Activated CD4-positive, alpha-beta memory T cell treated with anti-CD3 and anti-CD28 coated beads, Interleukin-2, amount 10 ng/mL, durations not matched to agents 7 days and 5 days (primary cell): ENCODE measurements at regions not wholly inside any gene's neighbourhood (a gene's known extent, or its start where the extent isn't known, plus 50 kb on each side); places are given as distances from the start of the nearest gene placed in this dataset.
"Not testable (repeated sequence)": the region's sequence is repeated elsewhere in the genome, so short reads cannot be mapped to it uniquely, and the experiment has no call there.

Source experiments
- CTCF ChIA-PET: fragments of 350-600 bp; sonication (Branson Sonifier 250); formaldehyde crosslinking; loops from one replicate; lab custom pipeline; 2021; ENCODE audit warnings: antibody characterized with exemption, inconsistent platforms; lab: Charles Lee
- POLR2A ChIA-PET: fragments of 350-600 bp; sonication (Branson Sonifier 250); formaldehyde crosslinking; loops from one replicate; lab custom pipeline; 2021; ENCODE audit warnings: antibody characterized with exemption; lab: Charles Lee
- DNase-seq: peaks from one replicate; pipeline ENCODE4 v3.0.0-alpha.2; 2020
- H3K27ac Mint-ChIP-seq: one replicate; pipeline ENCODE4 v1.8.0; 2021; ENCODE audit warnings: mild to moderate bottlenecking, mixed read lengths
- H3K27me3 Mint-ChIP-seq: one replicate; pipeline ENCODE4 v1.8.0; 2021; ENCODE audit warnings: mixed read lengths
- H3K36me3 Mint-ChIP-seq: one replicate; pipeline ENCODE4 v1.8.0; 2021; ENCODE audit warnings: low read depth, mixed read lengths
- H3K4me1 Mint-ChIP-seq: one replicate; pipeline ENCODE4 v1.8.0; 2021; ENCODE audit warnings: mixed read lengths
- H3K4me3 Mint-ChIP-seq: one replicate; pipeline ENCODE4 v1.8.0; 2021; ENCODE audit warnings: mild to moderate bottlenecking, mixed read lengths
- H3K9me3 Mint-ChIP-seq: one replicate; pipeline ENCODE4 v1.8.0; 2021; ENCODE audit warnings: mixed read lengths

DNA sequence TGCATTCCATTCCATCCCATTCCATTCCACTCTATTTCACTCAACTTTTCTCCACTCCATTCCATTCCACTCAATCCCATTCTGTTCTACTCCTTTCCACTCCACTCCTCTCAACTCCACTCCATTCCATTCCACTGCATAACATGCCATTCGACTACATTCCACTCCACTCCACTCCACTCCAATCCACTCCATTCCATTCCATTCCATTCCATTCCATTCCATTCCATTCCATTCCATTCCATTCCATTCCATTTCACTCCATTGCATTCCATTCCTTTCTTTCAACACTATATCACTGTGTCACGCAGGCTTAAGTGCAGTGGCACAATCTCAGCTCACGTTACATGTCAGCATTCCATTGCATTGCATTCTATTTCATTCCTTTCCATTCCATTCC is 1430.4 kb downstream of the TSPY10 start:
- CTCF ChIA-PET, H3K4me1 Mint-ChIP-seq, DNase-seq, H3K27me3 Mint-ChIP-seq, H3K27ac Mint-ChIP-seq, POLR2A ChIA-PET, H3K4me3 Mint-ChIP-seq: not testable (repeated sequence)
- H3K36me3 Mint-ChIP-seq, result peaks cover 31% of the 10 kb centered on the region
- H3K9me3 Mint-ChIP-seq, result peaks cover 72% of the 10 kb centered on the region

DNA sequence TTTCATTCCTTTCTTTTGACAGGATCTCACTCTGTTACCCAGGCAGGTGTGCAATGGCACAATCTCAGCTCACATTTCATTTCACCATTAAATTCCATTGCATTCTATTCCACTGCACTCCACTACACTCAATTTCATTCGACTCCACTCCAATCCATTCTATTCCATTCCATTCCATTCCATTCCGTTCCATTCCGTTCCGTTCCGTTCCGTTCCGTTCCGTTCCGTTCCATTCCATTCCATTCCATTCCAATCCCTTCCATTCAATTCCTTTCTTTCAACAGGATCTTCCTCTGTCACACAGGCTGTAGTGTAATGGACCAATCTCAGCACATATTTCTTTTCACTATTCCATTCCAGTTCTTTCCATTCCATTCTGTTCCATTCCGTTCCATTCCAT is 1445.7 kb downstream of the TSPY10 start:
- Mint-ChIP-seq H3K27me3 (no peaks in the 10 kb centered on the region), H3K36me3 (peaks cover 31% of the 10 kb centered on the region), H3K27ac (no peak overlapping the region), H3K4me1 (no peaks in the 10 kb centered on the region), H3K4me3 (no peak overlapping the region), H3K9me3 (peaks cover 74% of the 10 kb centered on the region)
- POLR2A ChIA-PET, result no interaction called here
- CTCF ChIA-PET, result no interaction called here
- no peak for DNase-seq

DNA sequence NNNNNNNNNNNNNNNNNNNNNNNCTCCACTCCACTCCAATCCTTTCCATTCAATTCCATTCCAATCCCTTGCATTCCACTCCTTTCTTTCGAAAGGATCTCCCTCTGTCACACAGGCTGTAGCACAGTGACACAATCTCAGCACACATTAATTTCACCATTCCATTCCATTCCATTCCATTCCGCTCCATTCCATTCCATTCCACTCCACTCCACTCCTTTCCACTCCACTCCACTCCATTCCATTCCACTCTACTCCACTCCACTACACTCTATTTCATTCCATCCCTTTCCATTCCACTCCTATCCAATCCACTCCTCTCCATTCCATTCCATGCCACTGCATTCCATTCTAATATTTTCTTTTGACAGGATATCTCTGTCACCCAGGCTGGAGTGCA is 1459.0 kb downstream of the TSPY10 start:
- Mint-ChIP-seq H3K9me3 (peaks cover 94% of the 10 kb centered on the region), H3K36me3 (peaks cover 38% of the 10 kb centered on the region), H3K27ac (no peak overlapping the region), H3K4me3 (no peak overlapping the region), H3K27me3 (no peaks in the 10 kb centered on the region), H3K4me1 (no peaks in the 10 kb centered on the region)
- ChIA-PET POLR2A (no interaction called here), CTCF (no interaction called here)
- no peak for DNase-seq

DNA sequence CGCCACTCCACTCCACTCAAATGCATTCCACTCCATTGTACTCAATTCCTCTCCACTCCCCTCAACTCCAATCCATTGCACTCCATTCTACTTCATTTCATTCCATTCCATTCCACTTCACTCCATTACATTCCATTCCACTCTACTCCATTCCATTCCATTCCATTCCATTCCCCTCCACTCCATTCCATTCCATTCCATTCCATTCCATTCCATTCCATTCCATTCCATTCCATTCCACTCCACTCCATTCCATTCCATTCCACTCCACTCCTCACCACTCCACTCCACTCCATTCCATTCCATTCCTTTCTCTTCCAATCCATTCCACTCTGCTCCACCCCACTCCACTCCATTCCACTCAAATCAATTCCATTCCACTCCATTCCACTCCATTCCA is 1459.9 kb downstream of the TSPY10 start:
- no peaks in the 10 kb centered on the region for H3K27me3 Mint-ChIP-seq
- no peak for DNase-seq
- H3K4me1 Mint-ChIP-seq, result no peaks in the 10 kb centered on the region
- ChIA-PET POLR2A (no interaction called here), CTCF (no interaction called here)
- peaks cover 37% of the 10 kb centered on the region for H3K36me3 Mint-ChIP-seq
- no peak overlapping the region for H3K4me3 Mint-ChIP-seq
- H3K27ac Mint-ChIP-seq, result no peak overlapping the region
- peaks cover 92% of the 10 kb centered on the region for H3K9me3 Mint-ChIP-seq

DNA sequence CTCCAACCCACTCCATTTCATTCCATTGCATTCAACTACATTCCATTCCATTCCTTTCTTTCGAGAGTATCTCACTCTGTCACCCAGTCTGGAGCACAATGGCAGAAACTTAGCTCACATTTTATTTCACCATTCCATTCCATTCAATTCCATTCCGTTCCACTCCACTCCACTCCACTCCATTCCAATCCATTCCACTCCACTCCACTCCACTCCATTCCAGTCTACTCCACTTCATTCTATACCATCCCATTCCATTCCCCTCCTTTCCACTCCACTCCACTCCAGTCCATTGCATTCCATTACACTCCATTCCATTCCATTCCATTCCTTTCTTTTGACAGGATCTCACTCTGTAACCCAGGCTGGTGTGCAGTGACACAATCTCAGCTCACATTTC is 1466.3 kb downstream of the TSPY10 start:
- Mint-ChIP-seq H3K9me3 (peaks cover 78% of the 10 kb centered on the region), H3K27me3 (no peaks in the 10 kb centered on the region), H3K4me3 (no peak overlapping the region), H3K27ac (no peak overlapping the region), H3K36me3 (peaks cover 32% of the 10 kb centered on the region), H3K4me1 (no peaks in the 10 kb centered on the region)
- DNase-seq, result no peak
- ChIA-PET POLR2A (no interaction called here), CTCF (no interaction called here)

DNA sequence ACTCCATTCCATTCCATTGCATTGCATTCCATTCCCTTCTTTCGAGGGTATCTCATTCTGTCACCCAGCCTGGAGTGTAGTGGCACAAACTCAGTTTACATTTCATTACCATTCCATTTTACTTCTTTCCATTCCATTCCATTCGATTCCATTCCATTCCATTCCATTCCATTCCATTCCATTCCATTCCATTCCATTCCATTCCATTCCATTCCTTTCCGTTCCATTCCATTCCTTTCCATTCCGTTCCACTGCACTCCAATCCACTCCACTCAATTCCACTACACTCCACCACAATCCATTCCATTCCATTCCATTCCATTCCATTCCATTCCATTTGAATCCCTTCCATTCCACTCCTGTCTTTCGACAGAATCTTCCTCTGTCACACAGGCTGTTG is 1472.0 kb downstream of the TSPY10 start:
- DNase-seq, CTCF ChIA-PET, H3K4me1 Mint-ChIP-seq, POLR2A ChIA-PET, H3K27me3 Mint-ChIP-seq, H3K4me3 Mint-ChIP-seq, H3K27ac Mint-ChIP-seq: not testable (repeated sequence)
- H3K36me3 Mint-ChIP-seq, result peaks cover 14% of the 10 kb centered on the region
- peaks cover 60% of the 10 kb centered on the region for H3K9me3 Mint-ChIP-seq

DNA sequence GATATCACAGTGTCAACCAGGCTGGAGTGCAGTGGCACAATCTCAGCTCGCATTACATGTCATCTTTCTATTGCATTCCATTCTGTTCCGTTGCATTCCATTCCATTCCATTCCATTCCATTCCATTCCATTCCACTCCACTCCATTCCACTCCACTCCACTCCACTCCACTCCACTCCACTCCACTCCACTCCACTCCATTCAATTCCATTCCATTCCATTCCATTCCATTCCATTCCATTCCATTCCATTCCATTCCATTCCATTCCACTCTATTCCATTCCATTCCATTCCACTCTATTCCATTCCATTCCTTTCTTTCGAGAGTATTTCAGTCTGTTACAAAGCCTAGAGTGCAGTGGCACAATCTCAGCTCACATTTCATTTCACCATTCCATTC is 1486.5 kb downstream of the TSPY10 start:
- H3K27me3 Mint-ChIP-seq, result not testable (repeated sequence)

DNA sequence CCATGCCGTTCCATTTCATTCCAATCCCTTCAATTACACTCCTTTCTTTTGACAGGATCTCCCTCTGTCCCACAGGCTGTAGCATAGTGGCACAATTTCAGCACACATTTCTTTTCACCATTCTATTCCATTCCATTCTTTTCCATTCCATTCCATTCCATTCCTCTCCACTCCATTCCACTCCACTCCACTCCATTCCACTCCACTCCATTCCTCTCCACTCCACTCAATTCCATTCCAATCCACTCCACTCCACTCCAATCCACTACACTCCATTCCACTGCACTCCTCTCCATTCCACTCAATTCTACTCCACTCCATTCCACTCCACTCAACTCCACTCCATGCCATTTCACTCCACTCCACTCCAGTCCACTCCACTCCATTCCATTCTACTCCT is 1495.1 kb downstream of the TSPY10 start:
- ChIA-PET CTCF (no interaction called here), POLR2A (no interaction called here)
- no peak for DNase-seq
- no peaks in the 10 kb centered on the region for H3K4me1 Mint-ChIP-seq
- H3K4me3 Mint-ChIP-seq, result no peak overlapping the region
- H3K27ac Mint-ChIP-seq, result no peak overlapping the region
- H3K36me3 Mint-ChIP-seq, result peaks cover 38% of the 10 kb centered on the region
- peaks cover 84% of the 10 kb centered on the region for H3K9me3 Mint-ChIP-seq
- H3K27me3 Mint-ChIP-seq, result no peaks in the 10 kb centered on the region

More for the DNA sequence above, 1486.5 kb downstream of the TSPY10 start:
- H3K27ac Mint-ChIP-seq, DNase-seq, H3K4me1 Mint-ChIP-seq, POLR2A ChIA-PET, H3K4me3 Mint-ChIP-seq, CTCF ChIA-PET: not testable (repeated sequence)
- peaks cover 27% of the 10 kb centered on the region for H3K36me3 Mint-ChIP-seq
- peaks cover 79% of the 10 kb centered on the region for H3K9me3 Mint-ChIP-seq

DNA sequence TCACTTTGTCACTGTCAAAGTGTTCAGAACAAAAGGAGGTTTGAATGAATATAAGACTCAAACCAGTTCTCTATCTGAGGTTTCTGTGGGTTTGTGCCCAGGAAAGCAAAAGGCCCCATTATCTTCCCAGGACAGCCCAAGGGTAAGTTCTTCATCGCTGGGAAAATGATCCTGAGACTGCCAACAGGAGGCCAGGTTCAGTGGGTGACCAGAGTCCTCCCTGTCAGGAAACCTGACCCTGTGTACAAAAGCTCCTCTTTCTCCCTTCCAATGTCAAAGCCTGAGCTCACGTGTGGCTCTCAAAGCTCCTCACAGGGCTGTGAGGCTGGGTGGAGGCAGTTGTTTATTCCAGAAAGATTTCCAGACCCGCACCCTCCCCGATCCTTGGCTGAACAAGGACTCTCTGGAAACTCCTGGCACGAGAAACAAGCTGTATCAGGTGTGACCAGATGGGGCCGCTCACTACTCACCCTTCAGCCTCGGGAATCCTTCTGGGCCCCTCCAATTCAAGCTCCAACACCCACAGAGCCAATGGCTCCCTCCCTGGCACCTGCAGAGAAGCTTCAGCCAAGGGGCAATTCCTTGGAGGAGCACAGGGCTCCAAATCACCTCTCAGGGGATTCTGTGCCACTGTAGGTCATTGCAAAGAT is 1516.7 kb downstream of the TSPY10 start:
- POLR2A ChIA-PET, result no interaction called here
- Mint-ChIP-seq H3K27ac (no peak overlapping the region), H3K27me3 (no peaks in the 10 kb centered on the region), H3K9me3 (peaks cover 27% of the 10 kb centered on the region), H3K36me3 (peaks cover 2% of the 10 kb centered on the region), H3K4me1 (no peaks in the 10 kb centered on the region), H3K4me3 (no peak overlapping the region)
- DNase-seq, result no peak
- CTCF ChIA-PET, result no interaction called here

DNA sequence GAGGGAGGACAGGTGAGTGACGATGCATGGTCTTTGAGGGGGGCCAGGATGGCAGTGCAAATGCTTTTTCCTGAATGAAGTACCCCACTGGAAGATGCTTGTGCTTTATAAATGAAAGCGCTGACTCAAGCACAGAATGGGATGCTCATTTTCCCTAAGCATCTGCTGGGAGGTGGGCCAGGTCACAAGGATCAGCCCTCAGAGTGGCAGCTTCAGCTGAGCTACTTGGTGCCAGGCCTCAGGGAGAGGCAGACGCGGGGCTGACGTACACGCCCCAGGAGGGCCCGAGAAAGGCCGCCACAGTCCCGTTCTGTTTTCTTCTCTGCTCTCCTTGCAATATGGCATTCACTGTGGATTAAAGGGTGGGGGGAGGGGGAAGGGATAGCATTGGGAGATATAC is 1535.8 kb downstream of the TSPY10 start:
- H3K27ac Mint-ChIP-seq, result no peak overlapping the region
- no peak for DNase-seq
- H3K9me3 Mint-ChIP-seq, result peaks cover 6% of the 10 kb centered on the region
- H3K36me3 Mint-ChIP-seq, result no peaks in the 10 kb centered on the region
- POLR2A ChIA-PET, result no interaction called here
- CTCF ChIA-PET, result no interaction called here
- H3K27me3 Mint-ChIP-seq, result no peaks in the 10 kb centered on the region
- no peaks in the 10 kb centered on the region for H3K4me1 Mint-ChIP-seq
- no peak overlapping the region for H3K4me3 Mint-ChIP-seq

DNA sequence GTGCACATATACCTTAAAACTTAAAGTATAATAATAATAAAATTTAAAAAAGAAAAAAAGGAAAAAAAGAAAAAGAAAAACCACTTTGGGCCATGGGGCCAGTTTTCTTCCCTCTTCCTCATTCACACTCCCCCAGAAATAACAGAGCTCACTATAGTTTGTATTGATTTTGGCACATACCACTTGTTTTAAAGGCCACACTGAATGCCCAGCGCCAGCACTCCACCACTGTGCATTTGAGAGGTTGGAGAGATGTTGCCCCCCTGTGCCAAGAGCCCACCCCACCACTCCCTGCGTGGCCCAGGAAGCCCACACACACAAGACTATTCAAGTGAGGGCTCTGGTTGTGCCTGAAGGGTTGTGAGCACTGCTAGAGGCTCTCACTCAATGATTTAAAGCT is 1536.3 kb downstream of the TSPY10 start:
- no peaks in the 10 kb centered on the region for H3K36me3 Mint-ChIP-seq
- CTCF ChIA-PET, result no interaction called here
- POLR2A ChIA-PET, result no interaction called here

DNA sequence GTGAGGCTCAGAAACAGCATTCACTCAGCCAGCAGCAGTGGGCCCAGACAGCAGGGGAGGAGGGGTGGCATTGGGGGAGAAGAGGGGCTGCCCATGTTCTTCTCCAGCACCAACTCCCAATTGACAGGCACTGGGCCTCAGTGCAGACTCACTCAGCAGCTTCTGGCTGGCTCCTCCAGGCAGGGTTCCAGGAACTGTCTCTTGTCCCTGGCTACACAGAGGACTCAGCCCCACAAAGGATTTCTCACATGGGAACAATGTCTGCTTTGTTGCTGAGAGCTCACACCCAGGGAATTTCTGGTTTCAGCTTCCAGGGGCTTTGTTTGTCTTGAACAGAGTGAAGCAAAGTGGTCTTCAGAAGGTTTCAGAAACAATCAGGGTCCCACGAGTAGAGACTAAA is 1536.7 kb downstream of the TSPY10 start:
- H3K27ac Mint-ChIP-seq, result no peak overlapping the region
- H3K9me3 Mint-ChIP-seq, result peaks cover 6% of the 10 kb centered on the region
- DNase-seq, result no peak
- no peaks in the 10 kb centered on the region for H3K36me3 Mint-ChIP-seq
- ChIA-PET POLR2A (no interaction called here), CTCF (no interaction called here)
- H3K4me1 Mint-ChIP-seq, result no peaks in the 10 kb centered on the region
- no peaks in the 10 kb centered on the region for H3K27me3 Mint-ChIP-seq
- no peak overlapping the region for H3K4me3 Mint-ChIP-seq

More for the DNA sequence above, 1536.3 kb downstream of the TSPY10 start:
- H3K4me1 Mint-ChIP-seq, result no peaks in the 10 kb centered on the region
- no peak overlapping the region for H3K27ac Mint-ChIP-seq
- peaks cover 6% of the 10 kb centered on the region for H3K9me3 Mint-ChIP-seq
- DNase-seq, result no peak
- H3K27me3 Mint-ChIP-seq, result no peaks in the 10 kb centered on the region
- H3K4me3 Mint-ChIP-seq, result no peak overlapping the region

DNA sequence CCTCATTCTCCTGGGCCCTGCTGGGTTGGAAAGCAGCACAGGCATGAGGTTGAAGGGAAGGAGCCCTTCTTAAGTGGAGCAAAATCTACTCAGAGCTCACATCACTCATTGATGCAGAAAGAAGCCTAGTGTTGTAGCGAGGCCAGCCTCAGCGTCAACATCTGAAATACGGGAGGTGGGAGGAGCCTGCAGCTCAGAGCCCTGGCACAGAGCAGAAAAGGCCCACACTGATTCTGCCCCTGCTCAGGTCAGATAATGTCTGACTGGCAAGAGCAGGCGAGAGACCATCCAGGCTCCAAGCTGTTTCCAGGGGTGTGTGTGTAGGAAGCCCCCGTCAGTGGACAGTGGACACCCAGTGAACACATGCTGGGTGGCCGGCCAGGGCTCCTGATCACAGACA is 1541.6 kb downstream of the TSPY10 start:
- no peaks in the 10 kb centered on the region for H3K27me3 Mint-ChIP-seq
- H3K4me3 Mint-ChIP-seq, result no peak overlapping the region
- POLR2A ChIA-PET, result no interaction called here
- peaks cover 6% of the 10 kb centered on the region for H3K9me3 Mint-ChIP-seq
- CTCF ChIA-PET, result no interaction called here
- no peak for DNase-seq
- no peaks in the 10 kb centered on the region for H3K4me1 Mint-ChIP-seq
- H3K27ac Mint-ChIP-seq, result no peak overlapping the region
- H3K36me3 Mint-ChIP-seq, result no peaks in the 10 kb centered on the region

DNA sequence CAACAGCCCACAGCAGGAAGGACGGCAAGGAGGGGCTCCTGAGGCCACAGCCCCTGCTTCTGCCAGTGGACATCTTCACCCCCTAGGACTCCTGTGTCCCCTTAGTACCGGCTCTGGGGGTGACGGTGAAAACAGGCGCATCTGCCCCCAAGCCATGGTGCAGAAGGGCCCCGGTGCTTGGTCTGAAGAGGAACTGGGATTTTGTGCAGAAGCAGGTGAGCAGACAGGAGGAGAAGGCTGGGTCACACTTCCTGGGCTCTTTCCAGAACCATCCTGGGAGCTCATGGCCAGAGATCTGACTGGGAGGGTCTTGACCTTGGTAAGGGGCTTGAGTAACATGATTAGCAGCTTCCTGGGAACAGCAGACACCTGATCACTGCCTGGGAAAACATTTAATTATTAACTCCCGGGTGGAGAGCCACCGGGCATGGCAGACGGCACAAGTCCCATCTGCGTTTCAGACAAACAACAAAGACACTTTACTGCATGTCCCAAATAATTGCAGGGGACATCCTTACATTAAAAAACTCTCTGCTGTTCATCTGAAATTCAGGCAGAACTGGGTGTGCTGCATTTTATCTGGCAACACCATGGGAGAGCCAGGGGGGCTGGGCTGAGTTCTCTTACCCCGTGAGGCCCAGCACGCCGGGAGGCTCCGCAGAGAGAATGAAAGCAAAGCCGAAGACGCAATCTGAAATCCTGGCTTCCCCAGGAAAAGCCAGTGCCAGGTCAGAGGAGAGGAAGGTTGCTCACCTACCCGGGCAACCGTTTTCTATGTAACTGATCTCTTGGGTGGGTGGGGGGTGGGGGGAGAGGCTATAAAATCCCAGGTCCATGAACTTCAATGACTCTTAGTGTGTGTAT is 1542.8 kb downstream of the TSPY10 start:
- no peak overlapping the region for H3K27ac Mint-ChIP-seq
- no peak overlapping the region for H3K4me3 Mint-ChIP-seq
- DNase-seq, result no peak
- no peaks in the 10 kb centered on the region for H3K4me1 Mint-ChIP-seq
- peaks cover 6% of the 10 kb centered on the region for H3K9me3 Mint-ChIP-seq
- POLR2A ChIA-PET, result no interaction called here
- H3K36me3 Mint-ChIP-seq, result no peaks in the 10 kb centered on the region
- H3K27me3 Mint-ChIP-seq, result no peaks in the 10 kb centered on the region
- CTCF ChIA-PET, result no interaction called here
